Heart left ventricle (tissue), 16 donors: ENCODE measurements at regions not wholly inside any gene's neighbourhood (a gene's known extent, or its start where the extent isn't known, plus 50 kb on each side); places are given as distances from the start of the nearest gene placed in this dataset.

Source experiments
- ATAC-seq, 4 donors: fragments of 200-7000 bp; cut with Tn5 transposase; one replicate each; pipeline ENCODE4 v1.9.1; 2020 to 2022; ENCODE audit warnings: moderate library complexity in 4 of 4, mild to moderate bottlenecking in 3 of 4, moderate number of reproducible peaks in 1 of 4
- DNase-seq, 5 donors: peaks; one replicate each; pipeline ENCODE4 v3.0.0-alpha.2; 2020
- H3K27ac ChIP-seq, 12 donors: fragments of 200-600 bp; sonication (generic) in 4 of 12; one replicate each; pipeline versions ENCODE4 v1.5.0 to v1.8.0; 2016 to 2022; ENCODE audit warnings: mild to moderate bottlenecking in 2 of 12
- H3K27me3 ChIP-seq, 9 donors: fragments of 200-600 bp; sonication (generic) in 2 of 9; one replicate each; pipeline versions ENCODE4 v1.5.1 to v1.8.0; 2016 to 2022; ENCODE audit warnings: mild to moderate bottlenecking in 3 of 9
- H3K36me3 ChIP-seq, 9 donors: fragments of 200-600 bp; sonication (generic) in 2 of 9; one replicate each; pipeline versions ENCODE4 v1.5.0 to v1.8.0; 2018 to 2022; ENCODE audit warnings: mild to moderate bottlenecking in 2 of 9
- H3K4me1 ChIP-seq, 12 donors: fragments of 200-600 bp; sonication (generic) in 4 of 12; one replicate each; pipeline versions ENCODE4 v1.5.0 to v1.8.0; 2016 to 2022; ENCODE audit warnings: mild to moderate bottlenecking in 3 of 12
- H3K4me3 ChIP-seq, 12 donors: fragments of 200-600 bp; sonication (generic) in 4 of 12; one replicate each; pipeline versions ENCODE4 v1.5.0 to v1.8.0; 2017 to 2022; ENCODE audit warnings: mild to moderate bottlenecking in 9 of 12, moderate library complexity in 4 of 12
- H3K9me3 ChIP-seq, 12 donors: fragments of 200-600 bp; sonication (generic) in 4 of 12; one replicate each; pipeline versions ENCODE4 v1.5.0 to v1.8.0; 2016 to 2022; ENCODE audit warnings: mild to moderate bottlenecking in 1 of 12
- CTCF ChIP-seq, 12 donors: fragments of 200-600 bp; sonication (generic) in 4 of 12; IDR thresholded peaks; one replicate each; pipeline versions ENCODE4 v1.5.0 to v1.8.0; 2018 to 2022; ENCODE audit warnings: antibody characterized with exemption in 12 of 12, mild to moderate bottlenecking in 5 of 12
- POLR2A ChIP-seq, 2 donors: fragments of 450-650 bp; IDR thresholded peaks; one replicate each; pipeline ENCODE4 v1.6.1; 2017; ENCODE audit warnings: antibody characterized with exemption in 2 of 2, mild to moderate bottlenecking in 2 of 2, moderate library complexity in 2 of 2
- WGBS, 4 donors: extraction: QIAGEN DNeasy Blood & Tissue Kit in 2 of 4; methylation state at CpG; one replicate each; pipeline versions ENCODE4 v1.1.5 to v1.1.7; 2013 to 2018; 5-methylcytosine and 5-hydroxymethylcytosine counted together
- intact Hi-C, 10 donors: fragments of 100-400 bp; cut with DNase I; formaldehyde crosslinking; loops; one replicate each; pipeline versions ENCODE4 v1.11.1 to v1.14.2; 2022
- donor health status: ischemic (EF 13 %, LVEDD 7.1; RV severe dilation, severe dysfunction).
- donor health status: healthy with polysubstance abuse.
- donor health status: DM: no; HTN: yes; CAD: no.
- donor health status: DM: no; HTN: no; CAD: no.
- donor health status: ischemic (EF 25% LVEDD 6.9; RV normal size, moderate dysfunction).
- donor health status: ischemic (EF 25% LVEDD 5.7; RV mildly dilated, moderate dysfunction).
- donor health status: healthy.
- donor health status: DM: yes; HTN: yes; CAD: no.
- donor health status: ischemic (EF 35%, LVEDD 5.7; RV mildly dilated, moderate dysfunction).
- donor health status: nonischemic (EF 11% LVEDD 7.7; RV severe dilation, severe dysfunction).
- donor health status: DM: yes; HTN: yes; CAD: no.
- donor health status: PGD.
- donor health status: ischemic (EF 29% LVEDD 5.4; RV normal size, mild dysfunction).
- donor health status: nonischemic (EF 23%, LVEDD 6.1; RV moderate dilation, normal function).

- Histone ChIP-seq H3K4me3 (no peak overlapping the region), H3K36me3 (no peaks in the 10 kb centered on the region), H3K9me3 (peaks cover 0 to 28% (median 4%) of the 10 kb centered on the region in 12 donors), H3K4me1 (no peaks in the 10 kb centered on the region), H3K27ac (no peak overlapping the region), H3K27me3 (no peaks in the 10 kb centered on the region)
- DNase-seq (no peak), ATAC-seq (no peak)
- WGBS, 4 donors, result 71 to 91% (median 83%) methylated on average over 3 of the region's 3 CpGs
- TF ChIP-seq POLR2A (IDR thresholded peaks at IDR 0.05), result no peak
- TF ChIP-seq CTCF (IDR thresholded peaks at IDR 0.05), result no peak
- intact Hi-C loops, result no loop called here
These were observed 183.2 kb downstream of the TINAG start for GRCh38 chr6:54491431-54491830.

GRCh38 chr6:54493138-54493537 lies 184.9 kb downstream of the TINAG start:
- Histone ChIP-seq H3K9me3 (peaks cover 0 to 40% (median 5%) of the 10 kb centered on the region in 12 donors), H3K27me3 (no peaks in the 10 kb centered on the region), H3K27ac (no peak overlapping the region), H3K36me3 (no peaks in the 10 kb centered on the region), H3K4me1 (no peaks in the 10 kb centered on the region), H3K4me3 (no peak overlapping the region)
- TF ChIP-seq POLR2A (IDR thresholded peaks at IDR 0.05), result no peak
- no peak for TF ChIP-seq CTCF (IDR thresholded peaks at IDR 0.05)
- intact Hi-C loops, result no loop called here
- ATAC-seq (no peak), DNase-seq (no peak)

- H3K27ac ChIP-seq, result no peak overlapping the region
- H3K4me1 ChIP-seq, result no peaks in the 10 kb centered on the region
- 53 to 79% (median 64%) methylated on average over 1 of the region's 1 CpG for WGBS, 4 donors
- intact Hi-C loops, result no loop called here
- peaks cover 0 to 29% (median 10%) of the 10 kb centered on the region in 12 donors for H3K9me3 ChIP-seq
- ATAC-seq (no peak), DNase-seq (no peak)
- no peak for TF ChIP-seq CTCF (IDR thresholded peaks at IDR 0.05)
- no peaks in the 10 kb centered on the region for H3K36me3 ChIP-seq
- no peak overlapping the region for H3K4me3 ChIP-seq
- no peaks in the 10 kb centered on the region for H3K27me3 ChIP-seq
These were observed 194.9 kb downstream of the TINAG start for GRCh38 chr6:54503144-54503543.

GRCh38 chr6:54515013-54515412 lies 206.8 kb downstream of the TINAG start:
- WGBS, 4 donors, result 41 to 58% (median 49%) methylated on average over 2 of the region's 2 CpGs
- Histone ChIP-seq H3K4me3 (no peak overlapping the region), H3K9me3 (no peaks in the 10 kb centered on the region), H3K36me3 (no peaks in the 10 kb centered on the region), H3K27me3 (no peaks in the 10 kb centered on the region), H3K27ac (no peak overlapping the region), H3K4me1 (no peaks in the 10 kb centered on the region)
- ATAC-seq (no peak), DNase-seq (no peak)
- TF ChIP-seq POLR2A (IDR thresholded peaks at IDR 0.05) (no peak), CTCF (IDR thresholded peaks at IDR 0.05) (no peak)
- intact Hi-C loops, result no loop called here
